ENCODE measurements at regions not wholly inside any gene's neighbourhood (a gene's known extent, or its start where the extent isn't known, plus 50 kb on each side); places are given as distances from the start of the nearest gene placed in this dataset.
"Not testable (repeated sequence)": the region's sequence is repeated elsewhere in the genome, so short reads cannot be mapped to it uniquely, and the experiment has no call there.

GRCh38 chr16:65572156-65572555 is 450.3 kb upstream of the CDH11 start:
- no peaks in the 10 kb centered on the region; the same call in 1 of the 2 replicates for H3K4me1 ChIP-seq (ENCODE audit: control insufficient read depth, insufficient read depth, low read length)
- no peaks in the 10 kb centered on the region for H3K9me3 ChIP-seq (ENCODE audit: control insufficient read depth, insufficient read depth, low read length)
- H3K27me3 ChIP-seq (ENCODE audit: control insufficient read depth, insufficient read depth, low read length): no peaks in the 10 kb centered on the region
- WGBS (ENCODE audit: insufficient coverage, insufficient read length): no CpG with 5 or more reads among the region's 1 CpG
- DNase-seq (ENCODE audit: low read depth, low spot score): no peak
- H3K36me3 ChIP-seq (ENCODE audit: control insufficient read depth, insufficient read depth, low read length): no peaks in the 10 kb centered on the region
- no peak overlapping the region for H3K27ac ChIP-seq (ENCODE audit: low read length)
- H3K4me3 ChIP-seq (ENCODE audit: low read length): no peak overlapping the region

DNA sequence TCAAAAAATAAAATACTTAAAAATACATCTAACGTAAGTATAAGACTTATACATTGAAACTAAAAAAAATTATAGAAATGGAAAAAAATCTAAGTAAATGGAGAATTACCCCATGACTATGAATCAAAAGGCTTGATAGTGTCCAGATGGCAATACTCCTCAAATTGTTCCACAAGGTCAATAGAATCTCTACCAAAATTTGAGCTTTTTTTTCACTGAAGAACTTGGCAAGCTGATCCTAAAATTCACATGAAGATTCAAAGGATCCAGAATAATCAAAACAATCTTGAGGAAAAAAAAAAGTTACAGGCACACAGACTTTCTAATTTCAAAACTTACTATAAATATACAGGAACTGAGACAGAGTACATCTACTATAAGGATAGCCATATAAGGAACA is 448.4 kb upstream of the CDH11 start:
- H3K4me1 ChIP-seq (ENCODE audit: control insufficient read depth, insufficient read depth, low read length): no peaks in the 10 kb centered on the region
- no CpG with 5 or more reads among the region's 1 CpG for WGBS (ENCODE audit: insufficient coverage, insufficient read length)
- no peaks in the 10 kb centered on the region for H3K27me3 ChIP-seq (ENCODE audit: control insufficient read depth, insufficient read depth, low read length)
- no peak for DNase-seq (ENCODE audit: low read depth, low spot score)
- H3K9me3 ChIP-seq (ENCODE audit: control insufficient read depth, insufficient read depth, low read length): no peaks in the 10 kb centered on the region
- H3K27ac ChIP-seq (ENCODE audit: low read length): no peak overlapping the region
- no peaks in the 10 kb centered on the region for H3K36me3 ChIP-seq (ENCODE audit: control insufficient read depth, insufficient read depth, low read length)
- H3K4me3 ChIP-seq (ENCODE audit: low read length): no peak overlapping the region

GRCh38 chr16:65559846-65560245 is 438.0 kb upstream of the CDH11 start:
- no peak overlapping the region for H3K27ac ChIP-seq (ENCODE audit: low read length)
- no peaks in the 10 kb centered on the region for H3K4me1 ChIP-seq (ENCODE audit: control insufficient read depth, insufficient read depth, low read length)
- no peaks in the 10 kb centered on the region for H3K27me3 ChIP-seq (ENCODE audit: control insufficient read depth, insufficient read depth, low read length)
- WGBS (ENCODE audit: insufficient coverage, insufficient read length): no CpG with 5 or more reads among the region's 3 CpGs
- no peak for DNase-seq (ENCODE audit: low read depth, low spot score)
- H3K36me3 ChIP-seq (ENCODE audit: control insufficient read depth, insufficient read depth, low read length): no peaks in the 10 kb centered on the region
- H3K4me3 ChIP-seq (ENCODE audit: low read length): no peak overlapping the region
- no peaks in the 10 kb centered on the region for H3K9me3 ChIP-seq (ENCODE audit: control insufficient read depth, insufficient read depth, low read length)

DNA sequence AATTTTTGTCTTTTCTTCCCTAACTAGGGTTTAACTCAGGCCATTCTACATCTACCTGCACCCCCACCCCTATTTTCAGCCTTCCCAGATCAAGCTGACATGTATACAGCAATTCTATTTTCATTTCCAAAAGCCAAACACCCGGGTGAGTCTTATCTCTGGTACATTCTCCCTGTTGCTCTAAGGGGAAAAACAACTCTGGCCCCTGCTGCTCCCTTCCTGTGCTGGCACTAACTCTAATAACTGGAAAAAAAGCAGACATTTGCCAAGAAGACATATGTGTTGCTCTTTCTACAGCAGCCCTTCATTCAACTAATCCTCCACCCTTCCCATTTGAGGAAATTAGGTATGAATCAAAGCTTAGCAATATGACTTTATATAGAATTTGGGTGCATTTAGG is 427.8 kb upstream of the CDH11 start:
- H3K4me3 ChIP-seq (ENCODE audit: low read length); H3K9me3 ChIP-seq (ENCODE audit: control insufficient read depth, insufficient read depth, low read length); H3K27me3 ChIP-seq (ENCODE audit: control insufficient read depth, insufficient read depth, low read length); H3K36me3 ChIP-seq (ENCODE audit: control insufficient read depth, insufficient read depth, low read length); DNase-seq (ENCODE audit: low read depth, low spot score); H3K4me1 ChIP-seq (ENCODE audit: control insufficient read depth, insufficient read depth, low read length); H3K27ac ChIP-seq (ENCODE audit: low read length): not testable (repeated sequence)
- WGBS (ENCODE audit: insufficient coverage, insufficient read length): no CpG with 5 or more reads among the region's 1 CpG

DNA sequence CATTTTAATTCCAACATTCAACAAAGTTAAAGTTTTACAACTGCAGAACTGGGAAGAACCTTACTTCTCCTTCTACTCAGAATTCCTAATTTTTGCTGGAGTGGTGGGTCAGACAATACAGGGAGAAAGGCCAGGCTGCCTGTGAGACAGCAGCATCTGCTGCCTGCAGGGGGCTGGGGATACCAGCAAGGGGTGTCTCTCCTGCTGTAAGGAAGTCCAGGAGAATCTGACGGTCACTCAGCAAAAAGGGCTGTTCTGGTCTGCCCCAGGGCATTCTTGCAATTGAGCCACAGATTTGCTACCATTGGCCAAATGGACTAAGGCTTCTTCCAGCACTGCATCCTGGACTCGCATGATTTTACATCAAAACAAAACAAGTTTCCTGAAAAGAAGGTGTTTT is 426.6 kb upstream of the CDH11 start:
- H3K4me1 ChIP-seq (ENCODE audit: control insufficient read depth, insufficient read depth, low read length): peaks cover 1% of the 10 kb centered on the region
- no peaks in the 10 kb centered on the region for H3K9me3 ChIP-seq (ENCODE audit: control insufficient read depth, insufficient read depth, low read length)
- H3K36me3 ChIP-seq (ENCODE audit: control insufficient read depth, insufficient read depth, low read length): no peaks in the 10 kb centered on the region
- WGBS (ENCODE audit: insufficient coverage, insufficient read length): no CpG with 5 or more reads among the region's 2 CpGs
- no peaks in the 10 kb centered on the region for H3K27me3 ChIP-seq (ENCODE audit: control insufficient read depth, insufficient read depth, low read length)
- DNase-seq (ENCODE audit: low read depth, low spot score): no peak
- no peak overlapping the region for H3K4me3 ChIP-seq (ENCODE audit: low read length)
- H3K27ac ChIP-seq (ENCODE audit: low read length): no peak overlapping the region

DNA sequence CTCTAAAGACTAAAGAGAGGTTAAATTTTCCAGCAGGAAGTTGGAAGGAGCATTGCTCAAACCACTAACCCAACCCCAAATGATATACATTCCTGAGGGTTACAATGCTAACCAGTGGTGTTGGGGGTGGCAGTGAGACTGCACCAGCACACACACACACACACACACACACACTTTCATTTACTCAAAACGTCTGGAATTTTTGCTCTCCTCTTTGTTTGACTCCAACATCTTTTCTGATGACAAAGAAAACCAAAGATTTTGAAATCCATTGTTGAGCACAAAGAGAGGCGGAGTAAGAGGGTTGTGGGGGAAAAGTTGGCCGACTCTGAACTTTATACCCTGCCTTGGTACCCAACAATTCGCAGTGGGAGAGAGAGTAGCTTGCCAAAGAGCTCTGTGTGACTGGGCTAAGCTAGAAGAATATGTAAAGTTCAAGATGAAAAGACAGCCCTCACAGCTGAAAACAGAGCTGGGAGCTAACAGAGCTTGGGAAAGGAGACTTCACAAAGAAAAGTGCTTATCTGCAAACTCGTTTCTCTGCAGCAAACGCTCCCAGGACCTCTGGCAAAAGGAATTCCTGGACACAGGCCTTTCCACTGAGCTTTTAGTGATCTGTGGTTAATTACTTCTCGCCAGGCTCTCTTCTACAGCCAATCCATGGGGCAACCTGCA is 426.0 kb upstream of the CDH11 start:
- Histone ChIP-seq H3K27ac (ENCODE audit: low read length) (no peak overlapping the region), H3K9me3 (ENCODE audit: control insufficient read depth, insufficient read depth, low read length) (no peaks in the 10 kb centered on the region), H3K36me3 (ENCODE audit: control insufficient read depth, insufficient read depth, low read length) (no peaks in the 10 kb centered on the region), H3K27me3 (ENCODE audit: control insufficient read depth, insufficient read depth, low read length) (no peaks in the 10 kb centered on the region), H3K4me1 (ENCODE audit: control insufficient read depth, insufficient read depth, low read length) (peaks cover 1% of the 10 kb centered on the region), H3K4me3 (ENCODE audit: low read length) (no peak overlapping the region)
- no peak for DNase-seq (ENCODE audit: low read depth, low spot score)
- no CpG with 5 or more reads among the region's 7 CpGs for WGBS (ENCODE audit: insufficient coverage, insufficient read length)

- no peak for DNase-seq (ENCODE audit: low read depth, low spot score)
- no CpG with 5 or more reads among the region's 3 CpGs for WGBS (ENCODE audit: insufficient coverage, insufficient read length)
- Histone ChIP-seq H3K36me3 (ENCODE audit: control insufficient read depth, insufficient read depth, low read length) (no peaks in the 10 kb centered on the region), H3K9me3 (ENCODE audit: control insufficient read depth, insufficient read depth, low read length) (no peaks in the 10 kb centered on the region), H3K27ac (ENCODE audit: low read length) (no peak overlapping the region), H3K4me1 (ENCODE audit: control insufficient read depth, insufficient read depth, low read length) (peaks cover 1% of the 10 kb centered on the region), H3K27me3 (ENCODE audit: control insufficient read depth, insufficient read depth, low read length) (no peaks in the 10 kb centered on the region), H3K4me3 (ENCODE audit: low read length) (no peak overlapping the region)
Observed at GRCh38 chr16:65546353-65546791, 424.5 kb upstream of the CDH11 start.

DNA sequence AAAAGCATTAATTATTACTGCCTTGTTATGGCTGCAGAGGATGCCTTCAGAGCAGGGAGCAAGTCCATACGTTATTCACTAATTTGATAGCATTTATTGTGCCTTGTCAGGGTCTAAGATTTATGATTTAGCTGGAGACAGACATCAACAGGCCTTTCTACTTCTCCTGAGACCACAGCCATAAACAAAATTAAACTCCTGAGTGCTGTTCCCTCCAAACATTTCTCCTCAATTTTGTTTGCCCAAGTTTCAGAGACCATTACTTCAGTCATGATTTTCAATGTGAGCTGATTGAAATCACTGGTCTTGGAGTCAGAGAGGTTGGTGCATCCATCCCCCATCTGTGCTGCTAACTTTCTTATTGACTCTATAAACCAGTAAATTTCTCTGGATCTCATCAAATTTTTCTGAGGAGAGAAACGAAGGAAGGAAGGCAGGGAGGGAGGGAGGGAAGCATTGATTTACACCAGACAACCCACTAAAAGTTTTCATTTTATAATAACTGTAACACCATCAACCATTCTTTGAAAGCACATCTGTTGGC is 423.6 kb upstream of the CDH11 start:
- H3K4me3 ChIP-seq (ENCODE audit: low read length): no peak overlapping the region
- H3K4me1 ChIP-seq (ENCODE audit: control insufficient read depth, insufficient read depth, low read length): peaks cover 1% of the 10 kb centered on the region
- H3K27ac ChIP-seq (ENCODE audit: low read length): no peak overlapping the region
- H3K9me3 ChIP-seq (ENCODE audit: control insufficient read depth, insufficient read depth, low read length): no peaks in the 10 kb centered on the region
- no peaks in the 10 kb centered on the region for H3K36me3 ChIP-seq (ENCODE audit: control insufficient read depth, insufficient read depth, low read length)
- H3K27me3 ChIP-seq (ENCODE audit: control insufficient read depth, insufficient read depth, low read length): no peaks in the 10 kb centered on the region
- WGBS (ENCODE audit: insufficient coverage, insufficient read length): no CpG with 5 or more reads among the region's 2 CpGs
- no peak for DNase-seq (ENCODE audit: low read depth, low spot score)

DNA sequence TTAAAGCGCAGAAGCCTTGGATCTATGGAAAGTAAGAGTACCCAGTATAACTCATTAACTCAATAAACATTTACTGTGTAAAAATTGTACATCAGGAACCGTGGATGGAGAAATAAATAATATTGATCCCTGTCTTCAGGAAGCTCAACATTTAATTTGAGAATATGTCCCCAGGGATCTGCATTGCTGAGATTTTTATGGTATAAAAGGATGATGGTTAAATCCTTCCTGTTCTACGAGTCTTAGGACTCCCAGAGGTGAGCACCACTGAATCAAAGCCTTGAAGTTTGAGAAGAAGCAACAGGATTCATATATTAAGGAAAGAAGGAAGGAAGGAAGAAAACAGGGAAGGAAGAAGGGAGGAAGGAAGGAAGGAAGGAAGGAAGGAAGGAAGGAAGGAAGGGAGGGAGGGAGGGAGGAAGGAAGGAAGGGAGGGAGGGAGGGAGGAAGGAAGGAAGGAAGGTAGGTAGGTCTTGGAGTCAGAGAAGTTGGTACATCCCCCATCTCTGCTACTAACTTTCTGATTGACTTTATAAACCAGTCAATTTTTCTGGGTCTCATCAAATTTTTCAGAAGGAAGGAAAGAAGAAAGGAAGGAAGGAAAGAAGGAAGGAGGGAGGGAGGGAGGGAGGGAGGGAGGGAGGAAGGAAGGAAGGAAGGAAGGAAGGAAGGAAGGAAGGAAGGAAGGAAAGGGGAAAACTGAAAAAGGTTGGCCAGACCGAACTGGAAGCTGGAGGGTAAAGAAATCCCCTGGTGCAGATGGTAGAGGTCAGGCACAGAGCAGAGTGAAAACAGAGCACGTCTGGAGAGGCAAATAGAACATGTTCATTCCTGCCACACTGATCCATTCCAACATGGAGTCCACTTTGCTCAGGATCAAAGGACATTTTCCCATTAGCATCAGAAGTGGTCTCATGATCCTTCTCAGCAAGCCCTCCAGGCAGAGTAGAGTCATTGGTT is 422.2 kb upstream of the CDH11 start:
- no CpG with 5 or more reads among the region's 5 CpGs for WGBS (ENCODE audit: insufficient coverage, insufficient read length)
- Histone ChIP-seq H3K4me1 (ENCODE audit: control insufficient read depth, insufficient read depth, low read length) (peaks cover 1% of the 10 kb centered on the region), H3K4me3 (ENCODE audit: low read length) (no peak overlapping the region), H3K27me3 (ENCODE audit: control insufficient read depth, insufficient read depth, low read length) (no peaks in the 10 kb centered on the region), H3K9me3 (ENCODE audit: control insufficient read depth, insufficient read depth, low read length) (no peaks in the 10 kb centered on the region), H3K36me3 (ENCODE audit: control insufficient read depth, insufficient read depth, low read length) (no peaks in the 10 kb centered on the region), H3K27ac (ENCODE audit: low read length) (no peak overlapping the region)
- DNase-seq (ENCODE audit: low read depth, low spot score): no peak

GRCh38 chr16:65541646-65542045 is 419.8 kb upstream of the CDH11 start:
- H3K27me3 ChIP-seq (ENCODE audit: control insufficient read depth, insufficient read depth, low read length): no peaks in the 10 kb centered on the region
- H3K4me3 ChIP-seq (ENCODE audit: low read length): no peak overlapping the region
- no peaks in the 10 kb centered on the region for H3K4me1 ChIP-seq (ENCODE audit: control insufficient read depth, insufficient read depth, low read length)
- H3K9me3 ChIP-seq (ENCODE audit: control insufficient read depth, insufficient read depth, low read length): no peaks in the 10 kb centered on the region
- no CpG with 5 or more reads among the region's 1 CpG for WGBS (ENCODE audit: insufficient coverage, insufficient read length)
- DNase-seq (ENCODE audit: low read depth, low spot score): no peak
- H3K36me3 ChIP-seq (ENCODE audit: control insufficient read depth, insufficient read depth, low read length): no peaks in the 10 kb centered on the region
- no peak overlapping the region for H3K27ac ChIP-seq (ENCODE audit: low read length)
